ENCODE measurements at regions not wholly inside any gene's neighbourhood (a gene's known extent, or its start where the extent isn't known, plus 50 kb on each side); places are given as distances from the start of the nearest gene placed in this dataset.

GRCh38 chr10:107336061-107336460 lies 171.6 kb upstream of the SORCS1 start:
- no peak overlapping the region for H3K4me3 ChIP-seq
- no peak for TF ChIP-seq CTCF (IDR thresholded peaks at IDR 0.05)
- no peak for TF ChIP-seq POLR2A (IDR thresholded peaks at IDR 0.05)
- H3K9me3 ChIP-seq, result no peaks in the 10 kb centered on the region
- no peaks in the 10 kb centered on the region for H3K4me1 ChIP-seq
- intact Hi-C loops (cut with DNase I), result no loop called here
- H3K27ac ChIP-seq, result no peak overlapping the region
- WGBS, 4 donors, result 74 to 82% (median 77%) methylated on average over 5 of the region's 5 CpGs
- ATAC-seq, result no peak
- H3K36me3 ChIP-seq, result no peaks in the 10 kb centered on the region
- no peaks in the 10 kb centered on the region for H3K27me3 ChIP-seq
- no peak for DNase-seq

GRCh38 chr10:107317592-107317991 lies 153.1 kb upstream of the SORCS1 start:
- Histone ChIP-seq H3K4me1 (no peaks in the 10 kb centered on the region), H3K9me3 (no peaks in the 10 kb centered on the region), H3K27ac (no peak overlapping the region), H3K36me3 (no peaks in the 10 kb centered on the region), H3K4me3 (no peak overlapping the region), H3K27me3 (no peaks in the 10 kb centered on the region)
- no peak for TF ChIP-seq POLR2A (IDR thresholded peaks at IDR 0.05)
- TF ChIP-seq CTCF (IDR thresholded peaks at IDR 0.05), result no peak
- DNase-seq (no peak), ATAC-seq (no peak)
- intact Hi-C loops (cut with DNase I), result no loop called here
- WGBS, 4 donors, result 52 to 58% (median 55%) methylated on average over 1 of the region's 1 CpG

GRCh38 chr10:107303203-107303602 lies 138.7 kb upstream of the SORCS1 start:
- Histone ChIP-seq H3K27ac (no peak overlapping the region), H3K27me3 (no peaks in the 10 kb centered on the region), H3K4me3 (no peak overlapping the region), H3K9me3 (no peaks in the 10 kb centered on the region), H3K4me1 (no peaks in the 10 kb centered on the region), H3K36me3 (no peaks in the 10 kb centered on the region)
- WGBS, 4 donors, result 72 to 87% (median 77%) methylated on average over 2 of the region's 2 CpGs
- TF ChIP-seq CTCF (IDR thresholded peaks at IDR 0.05) (no peak), POLR2A (IDR thresholded peaks at IDR 0.05) (no peak)
- intact Hi-C loops (cut with DNase I), result no loop called here
- ATAC-seq (no peak), DNase-seq (no peak)

DNA sequence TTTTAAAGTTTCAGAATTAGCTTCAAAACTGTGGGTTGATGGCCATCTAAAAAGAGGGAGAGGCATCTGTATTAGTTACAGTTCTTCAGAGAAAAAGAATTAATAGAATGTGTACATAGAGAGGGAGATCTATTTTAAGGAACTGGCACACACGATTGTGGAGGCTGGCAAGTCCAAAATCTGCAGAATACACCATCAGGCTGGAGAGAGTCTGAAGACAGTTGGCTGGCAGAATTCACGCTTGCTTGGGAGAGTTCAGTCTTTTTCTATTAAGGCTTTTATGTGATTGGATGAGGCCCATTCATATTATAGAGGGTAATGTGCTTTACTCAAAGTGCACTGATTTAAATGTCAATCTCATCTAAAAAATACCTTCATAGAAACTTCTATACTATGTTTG lies 135.1 kb upstream of the SORCS1 start:
- Histone ChIP-seq H3K27ac (no peak overlapping the region), H3K36me3 (no peaks in the 10 kb centered on the region), H3K4me1 (no peaks in the 10 kb centered on the region), H3K9me3 (peaks cover 0 to 2% (median 0%) of the 10 kb centered on the region in 12 donors), H3K27me3 (no peaks in the 10 kb centered on the region), H3K4me3 (no peak overlapping the region)
- DNase-seq, result no peak
- intact Hi-C loops (cut with DNase I), result no loop called here
- ATAC-seq, result no peak
- TF ChIP-seq CTCF (IDR thresholded peaks at IDR 0.05), result no peak
- TF ChIP-seq POLR2A (IDR thresholded peaks at IDR 0.05), result no peak
- WGBS, 4 donors, result 80 to 87% (median 84%) methylated on average over 2 of the region's 2 CpGs

Measured in heart left ventricle (tissue), 16 donors.